Osteocyte (in vitro differentiated cells): ENCODE measurements at regions not wholly inside any gene's neighbourhood (a gene's known extent, or its start where the extent isn't known, plus 50 kb on each side); places are given as distances from the start of the nearest gene placed in this dataset.
"Not testable (repeated sequence)": the region's sequence is repeated elsewhere in the genome, so short reads cannot be mapped to it uniquely, and the experiment has no call there.

ENCODE experiments used
- DNase-seq: peaks from one replicate; pipeline ENCODE4 v3.0.0; 2021; ENCODE audit warnings: mixed read lengths; ENCODE audit not compliant: unreplicated experiment; ENCODE audit errors: extremely low spot score
- H3K27ac Mint-ChIP-seq: one replicate; pipeline ENCODE4 v1.8.0; 2021; ENCODE audit warnings: mild to moderate bottlenecking, mixed read lengths; ENCODE audit not compliant: unreplicated experiment
- H3K27me3 Mint-ChIP-seq: one replicate; pipeline ENCODE4 v1.8.0; 2021; ENCODE audit warnings: mixed read lengths; ENCODE audit not compliant: unreplicated experiment
- H3K36me3 Mint-ChIP-seq: one replicate; pipeline ENCODE4 v1.8.0; 2021; ENCODE audit warnings: mixed read lengths; ENCODE audit not compliant: unreplicated experiment
- H3K4me1 Mint-ChIP-seq: one replicate; pipeline ENCODE4 v1.8.0; 2021; ENCODE audit warnings: mixed read lengths; ENCODE audit not compliant: unreplicated experiment
- H3K4me3 Mint-ChIP-seq: one replicate; pipeline ENCODE4 v1.8.0; 2021; ENCODE audit warnings: mild to moderate bottlenecking, moderate library complexity, mixed read lengths; ENCODE audit not compliant: unreplicated experiment
- H3K9me3 Mint-ChIP-seq: one replicate; pipeline ENCODE4 v1.8.0; 2021; ENCODE audit warnings: mixed read lengths; ENCODE audit not compliant: unreplicated experiment
- TF ChIP-seq, protein P1 (sequence below): fragments of 200-600 bp; sonication (generic); IDR thresholded peaks from 2 replicates; pipeline ENCODE4 v1.5.0; 2021; ENCODE audit warnings: antibody characterized with exemption, mild to moderate bottlenecking, moderate library complexity

DNA sequence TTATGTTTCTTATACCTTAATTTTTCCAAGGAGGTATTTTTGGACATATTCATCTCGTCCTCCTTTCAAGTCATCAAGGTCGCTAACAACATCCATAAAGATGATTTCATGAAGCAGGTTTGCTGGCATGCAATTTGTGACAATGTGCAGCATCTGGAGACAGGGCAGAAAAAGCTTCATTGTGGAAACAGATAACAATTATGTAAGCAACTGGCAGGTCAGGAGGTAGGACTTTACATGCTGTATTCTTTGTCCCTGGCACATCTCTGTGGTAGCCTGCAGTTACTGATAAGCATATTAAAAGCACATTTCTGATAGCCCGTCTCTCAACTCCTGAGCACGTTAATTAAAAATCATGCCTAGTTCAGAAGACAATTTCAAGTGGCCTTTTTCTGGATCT is 156.8 kb downstream of the LEPR start:
- Mint-ChIP-seq H3K27me3 (no peaks in the 10 kb centered on the region), H3K4me1 (no peaks in the 10 kb centered on the region), H3K9me3 (no peaks in the 10 kb centered on the region), H3K36me3 (no peaks in the 10 kb centered on the region), H3K27ac (no peak overlapping the region), H3K4me3 (no peak overlapping the region)
- TF ChIP-seq, protein P1, sequence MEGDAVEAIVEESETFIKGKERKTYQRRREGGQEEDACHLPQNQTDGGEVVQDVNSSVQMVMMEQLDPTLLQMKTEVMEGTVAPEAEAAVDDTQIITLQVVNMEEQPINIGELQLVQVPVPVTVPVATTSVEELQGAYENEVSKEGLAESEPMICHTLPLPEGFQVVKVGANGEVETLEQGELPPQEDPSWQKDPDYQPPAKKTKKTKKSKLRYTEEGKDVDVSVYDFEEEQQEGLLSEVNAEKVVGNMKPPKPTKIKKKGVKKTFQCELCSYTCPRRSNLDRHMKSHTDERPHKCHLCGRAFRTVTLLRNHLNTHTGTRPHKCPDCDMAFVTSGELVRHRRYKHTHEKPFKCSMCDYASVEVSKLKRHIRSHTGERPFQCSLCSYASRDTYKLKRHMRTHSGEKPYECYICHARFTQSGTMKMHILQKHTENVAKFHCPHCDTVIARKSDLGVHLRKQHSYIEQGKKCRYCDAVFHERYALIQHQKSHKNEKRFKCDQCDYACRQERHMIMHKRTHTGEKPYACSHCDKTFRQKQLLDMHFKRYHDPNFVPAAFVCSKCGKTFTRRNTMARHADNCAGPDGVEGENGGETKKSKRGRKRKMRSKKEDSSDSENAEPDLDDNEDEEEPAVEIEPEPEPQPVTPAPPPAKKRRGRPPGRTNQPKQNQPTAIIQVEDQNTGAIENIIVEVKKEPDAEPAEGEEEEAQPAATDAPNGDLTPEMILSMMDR: no peak
- no peak for DNase-seq

DNA sequence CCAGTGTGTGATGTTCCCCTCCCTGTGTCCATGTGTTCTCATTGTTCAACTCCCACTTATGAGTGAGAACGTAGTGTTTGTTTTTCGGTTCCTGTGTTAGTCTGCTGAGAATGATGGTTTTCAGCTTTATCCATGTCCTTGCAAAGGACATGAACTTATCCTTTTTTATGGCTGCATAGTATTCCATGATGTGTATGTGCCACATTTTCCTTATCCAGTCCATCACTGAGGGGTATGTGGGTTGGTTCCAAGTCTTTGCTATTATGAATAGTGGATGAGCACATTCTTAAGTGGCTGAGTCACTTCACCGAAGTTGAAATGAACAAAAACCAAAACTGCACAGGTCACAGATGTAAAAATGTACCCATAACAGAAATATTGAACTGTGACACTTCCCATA is 157.5 kb downstream of the LEPR start:
- not testable (repeated sequence) for H3K27ac Mint-ChIP-seq, H3K4me1 Mint-ChIP-seq, H3K36me3 Mint-ChIP-seq, H3K4me3 Mint-ChIP-seq, DNase-seq, H3K9me3 Mint-ChIP-seq, H3K27me3 Mint-ChIP-seq

GRCh38 chr1:65581119-65581518 is 160.7 kb downstream of the LEPR start:
- DNase-seq: no peak
- H3K27ac Mint-ChIP-seq: no peak overlapping the region
- TF ChIP-seq, protein P1: peak; percentile 49

GRCh38 chr1:65584399-65584798 is 163.9 kb downstream of the LEPR start:
- TF ChIP-seq, protein P1: no peak
- H3K36me3 Mint-ChIP-seq: no peaks in the 10 kb centered on the region
- no peak for DNase-seq
- no peaks in the 10 kb centered on the region for H3K27me3 Mint-ChIP-seq
- H3K4me3 Mint-ChIP-seq: no peak overlapping the region
- H3K4me1 Mint-ChIP-seq: no peaks in the 10 kb centered on the region
- no peak overlapping the region for H3K27ac Mint-ChIP-seq
- H3K9me3 Mint-ChIP-seq: peaks cover 12% of the 10 kb centered on the region

More at GRCh38 chr1:65581119-65581518, 160.7 kb downstream of the LEPR start:
- Mint-ChIP-seq H3K4me1 (no peaks in the 10 kb centered on the region), H3K36me3 (no peaks in the 10 kb centered on the region), H3K9me3 (peaks cover 12% of the 10 kb centered on the region), H3K4me3 (no peak overlapping the region), H3K27me3 (no peaks in the 10 kb centered on the region)

GRCh38 chr1:65590279-65590678 is 169.8 kb downstream of the LEPR start:
- Mint-ChIP-seq H3K36me3 (peaks cover 2% of the 10 kb centered on the region), H3K27me3 (no peaks in the 10 kb centered on the region)

More at GRCh38 chr1:65590279-65590678, 169.8 kb downstream of the LEPR start:
- H3K27ac Mint-ChIP-seq: no peak overlapping the region
- DNase-seq: no peak
- no peak overlapping the region for H3K4me3 Mint-ChIP-seq
- H3K4me1 Mint-ChIP-seq: no peaks in the 10 kb centered on the region
- H3K9me3 Mint-ChIP-seq: peaks cover 4% of the 10 kb centered on the region
- TF ChIP-seq, protein P1: no peak
